Lung (tissue), 11 donors: ENCODE measurements at regions not wholly inside any gene's neighbourhood (a gene's known extent, or its start where the extent isn't known, plus 50 kb on each side); places are given as distances from the start of the nearest gene placed in this dataset.

ENCODE experiments used
- ATAC-seq: fragments of 200-7000 bp; cut with Tn5 transposase; one replicate; pipeline ENCODE4 v1.9.1; 2020; ENCODE audit warnings: moderate number of reproducible peaks; ENCODE audit not compliant: insufficient read depth, low FRiP score
- DNase-seq, 3 donors: peaks; one replicate each; pipeline ENCODE4 v3.0.0-alpha.2; 2013 to 2017
- H3K27ac ChIP-seq, 2 donors: one replicate each; pipeline ENCODE4 v1.5.1; 2013; ENCODE audit warnings: mild to moderate bottlenecking in 2 of 2, moderate library complexity in 2 of 2, control low read depth in 1 of 2, inconsistent platforms in 1 of 2, low read depth in 1 of 2, low read length in 1 of 2
- H3K27me3 ChIP-seq, 3 donors: one replicate each; pipeline ENCODE4 v1.5.1; 2013; ENCODE audit warnings: low read length in 2 of 3; ENCODE audit not compliant: control insufficient read depth in 3 of 3, insufficient read depth in 3 of 3
- H3K36me3 ChIP-seq, 4 donors: one replicate each; pipeline ENCODE4 v1.5.1; 2013; ENCODE audit warnings: low read length in 4 of 4, mild to moderate bottlenecking in 1 of 4, moderate library complexity in 1 of 4; ENCODE audit not compliant: control insufficient read depth in 4 of 4, insufficient read depth in 4 of 4
- H3K4me1 ChIP-seq, 5 donors: one replicate each; pipeline ENCODE4 v1.5.1; 2013; ENCODE audit warnings: low read length in 5 of 5, mild to moderate bottlenecking in 2 of 5, moderate library complexity in 1 of 5; ENCODE audit not compliant: control insufficient read depth in 5 of 5, insufficient read depth in 5 of 5
- H3K4me3 ChIP-seq: one replicate; pipeline ENCODE4 v1.5.1; 2013; ENCODE audit warnings: mild to moderate bottlenecking, control low read depth, moderate library complexity
- H3K9ac ChIP-seq, 2 donors: one replicate each; pipeline ENCODE4 v1.5.1; 2013; ENCODE audit warnings: low read length in 2 of 2, control low read depth in 1 of 2; ENCODE audit not compliant: insufficient read depth in 1 of 2
- H3K9me3 ChIP-seq, 4 donors: one replicate each; pipeline ENCODE4 v1.5.1; 2013; ENCODE audit warnings: low read length in 3 of 4, mild to moderate bottlenecking in 1 of 4, moderate library complexity in 1 of 4; ENCODE audit not compliant: control insufficient read depth in 4 of 4, insufficient read depth in 3 of 4
- WGBS, 2 donors: extraction: QIAGEN DNeasy Blood & Tissue Kit; methylation state at CpG; one replicate each; pipeline ENCODE4 v1.1.7; 2013; 5-methylcytosine and 5-hydroxymethylcytosine counted together
- TF ChIP-seq, protein P1 (sequence below): IDR thresholded peaks from 2 replicates; pipeline ENCODE4 v1.5.1; 2012; ENCODE audit warnings: mild to moderate bottlenecking; ENCODE audit errors: control extremely low read depth, extremely low read depth
- donor health status: control.
- donor health status: control.
- donor health status: Bipolar disorder and iron deficiency.
- donor health status: healthy.
- donor health status: DM: yes; HTN: yes; CAD: no.

DNA sequence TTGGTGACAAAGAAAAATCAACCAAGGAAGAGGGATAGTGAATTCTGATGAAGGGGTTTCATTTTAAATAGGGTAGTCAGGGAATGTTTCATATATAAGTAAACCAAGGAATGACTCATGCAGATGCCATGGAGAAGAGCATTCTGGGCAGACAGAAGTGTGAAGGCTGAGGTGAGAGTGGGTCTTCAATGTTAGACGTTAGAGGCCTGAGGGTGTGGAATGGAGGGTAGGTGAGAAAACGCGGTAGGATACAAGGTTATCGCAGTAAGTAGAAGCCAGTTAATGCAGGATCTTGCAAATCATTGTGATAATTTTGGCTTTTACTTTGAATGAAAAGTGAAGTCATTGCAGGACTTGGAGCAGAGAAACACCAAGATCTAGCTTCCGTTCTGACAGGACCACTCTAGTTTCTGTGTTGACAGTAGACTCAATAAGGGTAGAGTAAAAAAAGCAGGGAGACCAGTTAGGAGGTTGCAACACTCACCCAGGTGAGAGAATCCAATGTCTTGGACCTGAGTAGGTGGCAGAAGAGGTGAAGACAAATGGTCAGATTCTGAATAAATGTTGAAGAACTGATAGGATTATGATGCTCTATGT is 225.2 kb upstream of the TMTC4 start:
- 55 to 59% methylated on average over 5 of the region's 5 CpGs for WGBS, 2 donors
- no peak overlapping the region for H3K9ac ChIP-seq
- TF ChIP-seq, protein P1, sequence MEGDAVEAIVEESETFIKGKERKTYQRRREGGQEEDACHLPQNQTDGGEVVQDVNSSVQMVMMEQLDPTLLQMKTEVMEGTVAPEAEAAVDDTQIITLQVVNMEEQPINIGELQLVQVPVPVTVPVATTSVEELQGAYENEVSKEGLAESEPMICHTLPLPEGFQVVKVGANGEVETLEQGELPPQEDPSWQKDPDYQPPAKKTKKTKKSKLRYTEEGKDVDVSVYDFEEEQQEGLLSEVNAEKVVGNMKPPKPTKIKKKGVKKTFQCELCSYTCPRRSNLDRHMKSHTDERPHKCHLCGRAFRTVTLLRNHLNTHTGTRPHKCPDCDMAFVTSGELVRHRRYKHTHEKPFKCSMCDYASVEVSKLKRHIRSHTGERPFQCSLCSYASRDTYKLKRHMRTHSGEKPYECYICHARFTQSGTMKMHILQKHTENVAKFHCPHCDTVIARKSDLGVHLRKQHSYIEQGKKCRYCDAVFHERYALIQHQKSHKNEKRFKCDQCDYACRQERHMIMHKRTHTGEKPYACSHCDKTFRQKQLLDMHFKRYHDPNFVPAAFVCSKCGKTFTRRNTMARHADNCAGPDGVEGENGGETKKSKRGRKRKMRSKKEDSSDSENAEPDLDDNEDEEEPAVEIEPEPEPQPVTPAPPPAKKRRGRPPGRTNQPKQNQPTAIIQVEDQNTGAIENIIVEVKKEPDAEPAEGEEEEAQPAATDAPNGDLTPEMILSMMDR = no peak
- DNase-seq (no peak), ATAC-seq (no peak)
- no peaks in the 10 kb centered on the region for H3K27me3 ChIP-seq
- peaks cover 0 to 6% (median 0%) of the 10 kb centered on the region in 4 donors for H3K9me3 ChIP-seq
- no peak overlapping the region for H3K4me3 ChIP-seq
- H3K36me3 ChIP-seq = no peaks in the 10 kb centered on the region
- no peak overlapping the region for H3K27ac ChIP-seq
- H3K4me1 ChIP-seq = no peaks in the 10 kb centered on the region

DNA sequence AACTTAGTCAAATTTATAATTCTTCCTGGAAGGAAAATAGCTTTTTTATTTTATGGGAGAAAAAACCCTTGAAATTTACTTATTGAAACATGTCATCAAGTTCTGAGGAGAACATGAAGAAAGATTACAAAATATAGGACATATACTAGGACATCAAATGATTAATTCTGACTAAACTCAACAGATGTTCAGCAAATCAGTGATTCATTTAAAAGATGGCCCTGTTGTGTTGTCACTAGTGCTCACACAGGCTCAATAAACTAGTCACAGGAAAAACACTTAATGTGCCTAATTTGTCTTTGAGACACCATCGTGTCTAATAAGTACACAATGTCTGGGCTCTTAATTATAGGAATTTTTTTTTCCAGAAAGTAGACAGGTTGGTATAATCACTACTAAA is 223.8 kb upstream of the TMTC4 start:
- H3K27me3 ChIP-seq = no peaks in the 10 kb centered on the region
- H3K27ac ChIP-seq = no peak overlapping the region
- 55 to 78% methylated on average over 1 of the region's 1 CpG for WGBS, 2 donors
- no peaks in the 10 kb centered on the region for H3K4me1 ChIP-seq
- H3K9me3 ChIP-seq = peaks cover 0 to 3% (median 0%) of the 10 kb centered on the region in 4 donors
- DNase-seq (no peak), ATAC-seq (no peak)
- H3K9ac ChIP-seq = no peak overlapping the region
- TF ChIP-seq, protein P1 = no peak
- no peaks in the 10 kb centered on the region for H3K36me3 ChIP-seq
- no peak overlapping the region for H3K4me3 ChIP-seq

- TF ChIP-seq, protein P1 = no peak
- no peak overlapping the region for H3K9ac ChIP-seq
- ATAC-seq (no peak), DNase-seq (no peak)
- no peaks in the 10 kb centered on the region for H3K4me1 ChIP-seq
- no peaks in the 10 kb centered on the region for H3K36me3 ChIP-seq
- H3K27ac ChIP-seq = no peak overlapping the region
- H3K27me3 ChIP-seq = no peaks in the 10 kb centered on the region
- H3K4me3 ChIP-seq = no peak overlapping the region
- H3K9me3 ChIP-seq = peaks cover 0 to 3% (median 0%) of the 10 kb centered on the region in 4 donors
- WGBS, 2 donors = 38 to 46% methylated on average over 2 of the region's 2 CpGs
Measured at GRCh38 chr13:100895651-100896050, 221.1 kb upstream of the TMTC4 start.

GRCh38 chr13:100892981-100893380 is 218.4 kb upstream of the TMTC4 start:
- Histone ChIP-seq H3K9ac (no peak overlapping the region), H3K27ac (no peak overlapping the region), H3K27me3 (no peaks in the 10 kb centered on the region), H3K4me1 (no peaks in the 10 kb centered on the region), H3K9me3 (peaks cover 0 to 6% (median 0%) of the 10 kb centered on the region in 4 donors), H3K4me3 (no peak overlapping the region), H3K36me3 (no peaks in the 10 kb centered on the region)
- WGBS, 2 donors = 43 to 44% methylated on average over 2 of the region's 2 CpGs
- TF ChIP-seq, protein P1 = no peak
- DNase-seq = no peak
- ATAC-seq = no peak
